Panc1 (cell line): ENCODE measurements at regions not wholly inside any gene's neighbourhood (a gene's known extent, or its start where the extent isn't known, plus 50 kb on each side); places are given as distances from the start of the nearest gene placed in this dataset.

Experiments
- CTCF ChIP-seq: fragments of 450-650 bp; IDR thresholded peaks from 2 replicates; pipeline ENCODE4 v1.5.1; 2017; ENCODE audit warnings: mild to moderate bottlenecking
- POLR2AphosphoS5 ChIP-seq: IDR thresholded peaks from 2 replicates; pipeline ENCODE4 v1.6.1; 2012; ENCODE audit warnings: mild to moderate bottlenecking, low read depth, low read length, moderate library complexity
- REST ChIP-seq, 2 experiments: IDR thresholded peaks; 2 replicates each; pipeline ENCODE4 v1.6.1; 2011 to 2012; ENCODE audit warnings: low read depth in 2 of 2, control low read depth in 1 of 2, low read length in 1 of 2, mild to moderate bottlenecking in 1 of 2, moderate library complexity in 1 of 2; ENCODE audit not compliant: insufficient read depth in 1 of 2
- SIN3A ChIP-seq: IDR thresholded peaks from 2 replicates; pipeline ENCODE4 v1.6.1; 2012; ENCODE audit warnings: low read depth, mild to moderate bottlenecking, low read length, moderate library complexity, borderline replicate concordance; ENCODE audit not compliant: insufficient read depth
- TCF7L2 ChIP-seq: IDR thresholded peaks from 2 replicates; pipeline ENCODE4 v1.6.1; 2011; ENCODE audit warnings: mild to moderate bottlenecking, low read depth, low read length, inconsistent platforms

- TF ChIP-seq CTCF: no peak
- no peak for TF ChIP-seq TCF7L2
- TF ChIP-seq POLR2AphosphoS5: no peak
- no peak for TF ChIP-seq REST (IDR thresholded peaks at IDR 0.05; ENCODE audit: insufficient read depth in 1 of 2, low read depth in 2 of 2, low read length in 1 of 2)
- TF ChIP-seq SIN3A: no peak
Measured at GRCh38 chr1:67893126-67893495, 59.8 kb upstream of the GNG12 start.
